Parathyroid adenoma (tissue), 2 donors: ENCODE measurements at regions not wholly inside any gene's neighbourhood (a gene's known extent, or its start where the extent isn't known, plus 50 kb on each side); places are given as distances from the start of the nearest gene placed in this dataset.

Experiments used
- H2AFZ ChIP-seq: fragments of 300-600 bp; sonication (generic); one replicate; pipeline ENCODE4 v1.7.0; 2017; ENCODE audit warnings: antibody characterized with exemption, mild to moderate bottlenecking
- H3K27ac ChIP-seq: fragments of 300-600 bp; sonication (generic); one replicate; pipeline ENCODE4 v1.7.0; 2017
- H3K27me3 ChIP-seq: fragments of 300-600 bp; sonication (generic); one replicate; pipeline ENCODE4 v1.7.0; 2017; ENCODE audit warnings: low read length; ENCODE audit not compliant: control insufficient read depth, insufficient read depth
- H3K36me3 ChIP-seq: fragments of 300-600 bp; sonication (generic); one replicate; pipeline ENCODE4 v1.7.0; 2017; ENCODE audit warnings: low read length; ENCODE audit not compliant: control insufficient read depth, insufficient read depth
- H3K4me1 ChIP-seq: fragments of 300-600 bp; sonication (generic); one replicate; pipeline ENCODE4 v1.7.0; 2017; ENCODE audit warnings: control low read depth
- H3K4me2 ChIP-seq: fragments of 300-600 bp; sonication (generic); one replicate; pipeline ENCODE4 v1.7.0; 2017; ENCODE audit warnings: low read length
- H3K4me3 ChIP-seq: fragments of 300-600 bp; sonication (generic); one replicate; pipeline ENCODE4 v1.7.0; 2017; ENCODE audit warnings: low read depth, low read length
- H3K79me2 ChIP-seq: fragments of 300-600 bp; sonication (generic); one replicate; pipeline ENCODE4 v1.7.0; 2017; ENCODE audit warnings: control low read depth
- H3K9ac ChIP-seq: fragments of 300-600 bp; sonication (generic); one replicate; pipeline ENCODE4 v1.7.0; 2017; ENCODE audit warnings: mild to moderate bottlenecking
- H3K9me3 ChIP-seq: fragments of 300-600 bp; sonication (generic); one replicate; pipeline ENCODE4 v1.7.0; 2017; ENCODE audit warnings: low read length; ENCODE audit not compliant: control insufficient read depth
- TF ChIP-seq, protein P1 (sequence below): fragments of 300-600 bp; sonication (generic); IDR thresholded peaks from one replicate; pipeline ENCODE4 v1.7.0; 2017; ENCODE audit warnings: antibody characterized with exemption, mild to moderate bottlenecking
- donor health status: primary hyperparathyroidism.

DNA sequence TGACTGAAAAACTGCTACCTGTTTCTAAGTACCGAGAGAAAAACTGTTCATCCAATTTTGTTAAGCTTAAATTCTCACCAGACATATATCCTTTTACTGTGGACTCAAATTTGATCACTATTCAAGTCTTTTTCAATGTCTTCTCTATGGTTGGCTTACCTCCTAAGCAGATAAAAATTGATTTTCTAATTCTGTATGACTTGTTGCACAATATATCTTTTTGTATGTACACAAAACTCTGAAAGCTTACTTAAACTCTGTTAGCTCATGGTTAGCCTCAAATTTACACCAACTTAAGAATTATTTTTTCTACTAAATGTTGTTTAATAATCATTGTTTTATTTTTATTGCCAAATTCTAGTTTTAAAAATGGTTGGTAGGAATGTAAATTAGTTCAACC, 715.4 kb downstream of the LTN1 start:
- Histone ChIP-seq H3K4me2 (no peak overlapping the region), H2AFZ (no peak overlapping the region), H3K79me2 (no peaks in the 10 kb centered on the region), H3K9ac (no peak overlapping the region), H3K4me3 (no peak overlapping the region), H3K27me3 (no peaks in the 10 kb centered on the region), H3K4me1 (no peaks in the 10 kb centered on the region), H3K9me3 (no peaks in the 10 kb centered on the region), H3K36me3 (no peaks in the 10 kb centered on the region), H3K27ac (no peak overlapping the region)
- TF ChIP-seq, protein P1, sequence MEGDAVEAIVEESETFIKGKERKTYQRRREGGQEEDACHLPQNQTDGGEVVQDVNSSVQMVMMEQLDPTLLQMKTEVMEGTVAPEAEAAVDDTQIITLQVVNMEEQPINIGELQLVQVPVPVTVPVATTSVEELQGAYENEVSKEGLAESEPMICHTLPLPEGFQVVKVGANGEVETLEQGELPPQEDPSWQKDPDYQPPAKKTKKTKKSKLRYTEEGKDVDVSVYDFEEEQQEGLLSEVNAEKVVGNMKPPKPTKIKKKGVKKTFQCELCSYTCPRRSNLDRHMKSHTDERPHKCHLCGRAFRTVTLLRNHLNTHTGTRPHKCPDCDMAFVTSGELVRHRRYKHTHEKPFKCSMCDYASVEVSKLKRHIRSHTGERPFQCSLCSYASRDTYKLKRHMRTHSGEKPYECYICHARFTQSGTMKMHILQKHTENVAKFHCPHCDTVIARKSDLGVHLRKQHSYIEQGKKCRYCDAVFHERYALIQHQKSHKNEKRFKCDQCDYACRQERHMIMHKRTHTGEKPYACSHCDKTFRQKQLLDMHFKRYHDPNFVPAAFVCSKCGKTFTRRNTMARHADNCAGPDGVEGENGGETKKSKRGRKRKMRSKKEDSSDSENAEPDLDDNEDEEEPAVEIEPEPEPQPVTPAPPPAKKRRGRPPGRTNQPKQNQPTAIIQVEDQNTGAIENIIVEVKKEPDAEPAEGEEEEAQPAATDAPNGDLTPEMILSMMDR, result no peak

DNA sequence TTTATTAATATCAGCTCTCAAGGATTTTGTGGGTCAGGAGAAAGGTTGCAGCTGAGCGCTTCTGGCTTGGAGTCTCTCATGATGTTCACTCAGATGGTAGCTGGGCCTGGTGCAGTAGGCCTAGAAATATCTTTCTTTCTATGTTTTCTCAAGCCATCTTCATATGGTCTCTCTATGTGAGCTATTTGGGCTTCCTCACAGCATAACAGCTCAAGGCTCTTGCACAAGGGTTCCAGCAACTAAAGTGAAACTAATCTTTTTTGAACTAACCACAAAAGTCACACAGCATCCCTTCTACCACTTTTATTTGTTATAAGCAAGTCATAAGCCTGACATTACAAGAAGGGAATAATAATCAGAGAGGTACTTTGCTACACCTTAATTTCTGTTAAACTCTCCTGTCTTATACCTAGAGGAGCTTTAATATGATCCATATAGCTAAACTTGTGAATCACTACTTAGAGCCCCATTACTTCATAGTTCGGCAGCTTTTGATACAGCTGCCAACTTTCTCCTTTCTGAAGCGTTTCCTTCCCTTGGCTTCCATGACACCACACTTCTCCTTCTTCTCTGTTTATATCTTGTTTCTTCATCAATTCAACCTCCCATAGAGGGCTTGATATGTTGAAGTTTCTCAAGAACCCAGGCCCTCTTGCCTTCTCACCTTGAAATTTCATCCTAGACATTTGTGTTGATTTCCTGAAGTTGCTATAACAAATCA, 720.2 kb downstream of the LTN1 start:
- H3K36me3 ChIP-seq, result no peaks in the 10 kb centered on the region
- no peaks in the 10 kb centered on the region for H3K79me2 ChIP-seq
- H3K9ac ChIP-seq, result no peak overlapping the region
- no peaks in the 10 kb centered on the region for H3K27me3 ChIP-seq
- H3K4me2 ChIP-seq, result no peak overlapping the region
- no peak overlapping the region for H3K27ac ChIP-seq
- no peak overlapping the region for H2AFZ ChIP-seq
- no peak overlapping the region for H3K4me3 ChIP-seq
- TF ChIP-seq, protein P1, result no peak
- no peaks in the 10 kb centered on the region for H3K9me3 ChIP-seq
- no peaks in the 10 kb centered on the region for H3K4me1 ChIP-seq

DNA sequence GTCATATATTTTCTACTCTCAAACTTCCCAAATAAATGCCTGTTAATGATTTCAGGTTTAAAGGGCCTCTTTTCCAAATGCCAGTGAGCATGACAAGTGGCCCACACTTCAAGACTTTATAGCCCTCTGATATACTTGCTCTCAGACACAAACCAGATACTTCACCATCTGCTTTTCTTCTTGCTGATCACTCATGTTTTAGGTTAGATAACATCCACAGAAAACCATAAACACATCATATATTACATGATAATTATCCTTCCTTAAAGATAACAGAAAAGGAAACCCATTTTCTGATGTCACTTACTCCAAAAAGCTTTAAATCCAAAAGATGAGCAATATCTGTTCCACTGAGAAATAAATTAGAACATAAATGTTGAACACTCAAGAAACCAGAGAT, 723.5 kb downstream of the LTN1 start:
- no peak overlapping the region for H3K4me2 ChIP-seq
- no peaks in the 10 kb centered on the region for H3K4me1 ChIP-seq
- H3K27me3 ChIP-seq, result no peaks in the 10 kb centered on the region
- H3K9me3 ChIP-seq, result no peaks in the 10 kb centered on the region
- TF ChIP-seq, protein P1, result no peak
- no peak overlapping the region for H3K9ac ChIP-seq
- no peak overlapping the region for H3K4me3 ChIP-seq
- H3K79me2 ChIP-seq, result no peaks in the 10 kb centered on the region
- no peaks in the 10 kb centered on the region for H3K36me3 ChIP-seq
- no peak overlapping the region for H2AFZ ChIP-seq
- no peak overlapping the region for H3K27ac ChIP-seq

DNA sequence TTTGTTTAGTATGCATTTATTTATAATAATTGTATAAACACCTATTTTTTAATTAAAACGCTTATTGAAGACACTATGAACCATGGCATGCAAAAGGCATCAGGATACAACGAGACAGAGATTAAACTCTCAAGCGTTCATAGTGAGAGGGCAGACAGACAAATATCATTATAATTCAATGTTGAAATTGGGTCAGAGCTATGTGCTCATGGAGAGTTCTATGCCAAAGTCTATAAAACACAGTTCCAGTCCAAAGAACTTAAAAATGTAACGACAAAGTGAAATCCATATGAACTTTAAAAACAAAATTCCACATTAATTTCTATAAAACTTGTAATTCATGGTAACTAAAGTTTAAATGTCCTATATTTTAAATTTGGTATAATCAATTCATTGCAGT, 724.0 kb downstream of the LTN1 start:
- TF ChIP-seq, protein P1, result no peak
- H3K27ac ChIP-seq, result no peak overlapping the region
- H3K4me1 ChIP-seq, result no peaks in the 10 kb centered on the region
- no peak overlapping the region for H3K9ac ChIP-seq
- H3K36me3 ChIP-seq, result no peaks in the 10 kb centered on the region
- no peaks in the 10 kb centered on the region for H3K9me3 ChIP-seq
- no peak overlapping the region for H3K4me3 ChIP-seq
- H3K79me2 ChIP-seq, result no peaks in the 10 kb centered on the region
- no peak overlapping the region for H3K4me2 ChIP-seq
- H2AFZ ChIP-seq, result no peak overlapping the region
- H3K27me3 ChIP-seq, result no peaks in the 10 kb centered on the region

DNA sequence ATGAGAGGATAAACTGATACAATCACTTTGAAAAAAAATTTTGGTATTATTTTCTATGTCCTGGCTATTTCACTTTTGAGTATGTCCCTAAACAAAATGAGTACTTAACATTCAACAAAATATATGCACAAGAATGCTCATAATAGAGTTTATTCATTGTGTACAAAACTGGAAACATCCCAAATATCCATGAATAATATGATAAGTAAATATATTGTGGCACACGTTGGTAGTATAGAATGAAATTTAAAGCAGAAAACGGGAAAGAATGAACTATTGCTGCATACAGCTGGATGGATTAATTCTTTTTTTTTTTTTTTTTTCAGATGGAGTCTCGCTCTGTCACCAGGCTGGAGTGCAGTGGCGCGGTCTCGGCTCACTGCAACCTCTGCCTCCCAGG, 725.2 kb downstream of the LTN1 start:
- TF ChIP-seq, protein P1, result no peak
- Histone ChIP-seq H3K27me3 (no peaks in the 10 kb centered on the region), H3K36me3 (no peaks in the 10 kb centered on the region)

More for the DNA sequence above, 725.2 kb downstream of the LTN1 start:
- no peak overlapping the region for H3K27ac ChIP-seq
- H3K9me3 ChIP-seq, result no peaks in the 10 kb centered on the region
- no peak overlapping the region for H3K4me3 ChIP-seq
- no peak overlapping the region for H2AFZ ChIP-seq
- no peaks in the 10 kb centered on the region for H3K79me2 ChIP-seq
- no peaks in the 10 kb centered on the region for H3K4me1 ChIP-seq
- H3K4me2 ChIP-seq, result no peak overlapping the region
- H3K9ac ChIP-seq, result no peak overlapping the region
